Muscle of leg (tissue), 3 donors: ENCODE measurements at regions not wholly inside any gene's neighbourhood (a gene's known extent, or its start where the extent isn't known, plus 50 kb on each side); places are given as distances from the start of the nearest gene placed in this dataset.

Source experiments
- DNase-seq: peaks from one replicate; pipeline ENCODE4 v3.0.0; 2013
- H3K27ac ChIP-seq: one replicate; pipeline ENCODE4 v1.5.1; 2013; ENCODE audit warnings: mild to moderate bottlenecking, low read length, control low read depth
- H3K27me3 ChIP-seq: one replicate; pipeline ENCODE4 v1.6.1; 2013; ENCODE audit warnings: low read length; ENCODE audit not compliant: control insufficient read depth, insufficient read depth
- H3K36me3 ChIP-seq: one replicate; pipeline ENCODE4 v1.6.1; 2013; ENCODE audit warnings: low read length; ENCODE audit not compliant: control insufficient read depth, insufficient read depth
- H3K4me1 ChIP-seq: one replicate; pipeline ENCODE4 v1.6.1; 2013; ENCODE audit warnings: low read length; ENCODE audit not compliant: control insufficient read depth, insufficient read depth
- H3K4me3 ChIP-seq: one replicate; pipeline ENCODE4 v1.5.1; 2013; ENCODE audit warnings: low read length, control low read depth
- H3K9me3 ChIP-seq: replicated peaks from 2 replicates; pipeline ENCODE4 v1.6.1; 2013; ENCODE audit warnings: low read depth, low read length; ENCODE audit not compliant: control insufficient read depth
- WGBS: methylation state at CpG from one replicate; pipeline ENCODE4 v1.1.5; 2013; ENCODE audit warnings: missing lambda C conversion rate; ENCODE audit not compliant: insufficient coverage; 5-methylcytosine and 5-hydroxymethylcytosine counted together

- H3K4me3 ChIP-seq: no peak overlapping the region
- H3K27ac ChIP-seq: no peak overlapping the region
- no peak for DNase-seq
- H3K9me3 ChIP-seq: no peaks in the 10 kb centered on the region
- no peaks in the 10 kb centered on the region for H3K27me3 ChIP-seq
- no CpG with 5 or more reads among the region's 2 CpGs for WGBS
- no peaks in the 10 kb centered on the region for H3K4me1 ChIP-seq
- no peaks in the 10 kb centered on the region for H3K36me3 ChIP-seq
Observed at GRCh38 chr2:160550048-160550447, 56.4 kb upstream of the RBMS1 start.

GRCh38 chr2:160551259-160551658 is 57.7 kb upstream of the RBMS1 start:
- H3K27ac ChIP-seq: no peak overlapping the region
- H3K27me3 ChIP-seq: no peaks in the 10 kb centered on the region
- DNase-seq: peak; percentile 32
- no peaks in the 10 kb centered on the region for H3K36me3 ChIP-seq
- H3K4me3 ChIP-seq: no peak overlapping the region
- no peaks in the 10 kb centered on the region for H3K9me3 ChIP-seq
- H3K4me1 ChIP-seq: no peaks in the 10 kb centered on the region
- WGBS: 57% methylated on average over 2 of the region's 4 CpGs

DNA sequence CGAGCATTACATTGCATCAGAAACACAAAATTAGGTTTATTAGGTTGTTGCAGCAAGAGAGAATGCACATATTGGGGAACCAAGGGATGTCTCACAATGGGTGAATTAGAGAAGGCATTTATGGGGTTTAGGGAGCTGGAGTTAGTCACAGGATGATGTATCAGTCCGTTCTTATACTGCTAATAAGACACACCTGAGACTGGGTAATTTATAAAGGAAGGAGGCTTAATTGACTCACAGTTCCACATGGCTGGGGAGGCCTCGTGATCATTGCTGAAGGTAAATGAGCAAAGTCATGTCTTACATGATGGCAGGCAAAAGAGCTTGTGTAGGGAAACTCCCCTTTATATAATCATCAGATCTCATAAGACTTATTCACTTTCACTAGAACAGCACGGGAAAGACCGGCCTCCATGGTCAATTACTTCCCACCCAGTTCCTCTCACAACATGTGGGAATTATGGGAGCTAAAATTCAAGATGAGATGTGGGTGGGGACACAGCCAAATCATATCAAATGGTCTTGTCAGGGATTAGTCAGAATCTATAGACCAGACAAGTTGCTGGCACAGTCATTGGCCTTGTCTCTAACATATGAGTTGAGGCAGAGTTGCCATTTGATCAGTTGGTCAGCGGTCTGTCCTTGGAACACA is 61.9 kb upstream of the RBMS1 start:
- no peak overlapping the region for H3K4me3 ChIP-seq
- H3K4me1 ChIP-seq: no peaks in the 10 kb centered on the region
- WGBS: 100% methylated on average over 1 of the region's 6 CpGs
- H3K36me3 ChIP-seq: no peaks in the 10 kb centered on the region
- no peaks in the 10 kb centered on the region for H3K9me3 ChIP-seq
- no peak overlapping the region for H3K27ac ChIP-seq
- H3K27me3 ChIP-seq: no peaks in the 10 kb centered on the region
- no peak for DNase-seq

DNA sequence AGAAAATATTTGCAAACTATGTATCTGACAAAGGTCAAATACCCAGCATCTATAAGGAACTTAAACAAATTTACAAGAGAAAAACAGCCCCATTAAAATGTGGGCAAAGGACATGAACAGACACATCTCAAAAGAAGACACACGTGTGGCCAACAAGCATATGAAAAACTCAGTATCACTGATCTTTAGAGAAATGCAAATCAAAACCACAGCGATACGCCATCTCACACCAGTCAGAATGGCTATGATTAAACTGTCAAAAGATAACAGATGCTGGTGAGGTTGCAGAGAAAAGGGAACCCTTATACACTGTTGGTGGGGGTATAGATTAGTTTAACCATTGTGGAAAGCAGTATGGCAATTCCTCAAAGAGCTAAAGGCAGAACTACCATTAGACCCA is 64.3 kb upstream of the RBMS1 start:
- Histone ChIP-seq H3K4me3 (no peak overlapping the region), H3K9me3 (no peaks in the 10 kb centered on the region), H3K4me1 (no peaks in the 10 kb centered on the region), H3K27ac (no peak overlapping the region), H3K36me3 (no peaks in the 10 kb centered on the region), H3K27me3 (no peaks in the 10 kb centered on the region)
- WGBS: no CpG with 5 or more reads among the region's 3 CpGs
- DNase-seq: no peak

DNA sequence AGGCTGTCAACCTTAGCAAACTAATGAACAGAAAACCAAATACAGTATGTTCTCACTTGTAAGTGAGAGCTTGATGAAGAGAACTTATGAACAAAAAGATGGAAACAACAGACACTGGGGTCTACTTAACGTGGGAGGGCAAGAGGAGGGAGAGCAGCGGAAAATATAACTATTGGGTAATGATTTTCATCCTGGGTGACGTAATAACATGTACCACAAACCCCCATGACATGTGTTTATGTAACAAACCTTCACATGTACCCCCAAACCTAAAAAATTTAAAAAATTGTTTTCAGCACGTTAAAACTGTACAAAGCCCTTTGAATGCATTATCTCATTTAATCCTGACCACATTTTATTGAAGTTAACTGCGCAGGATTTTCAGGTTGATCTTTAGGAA is 64.9 kb upstream of the RBMS1 start:
- H3K4me3 ChIP-seq: no peak overlapping the region
- no peaks in the 10 kb centered on the region for H3K9me3 ChIP-seq
- no peaks in the 10 kb centered on the region for H3K27me3 ChIP-seq
- no peaks in the 10 kb centered on the region for H3K36me3 ChIP-seq
- H3K4me1 ChIP-seq: no peaks in the 10 kb centered on the region
- no peak overlapping the region for H3K27ac ChIP-seq
- no peak for DNase-seq
- WGBS: 96% methylated on average over 2 of the region's 5 CpGs

DNA sequence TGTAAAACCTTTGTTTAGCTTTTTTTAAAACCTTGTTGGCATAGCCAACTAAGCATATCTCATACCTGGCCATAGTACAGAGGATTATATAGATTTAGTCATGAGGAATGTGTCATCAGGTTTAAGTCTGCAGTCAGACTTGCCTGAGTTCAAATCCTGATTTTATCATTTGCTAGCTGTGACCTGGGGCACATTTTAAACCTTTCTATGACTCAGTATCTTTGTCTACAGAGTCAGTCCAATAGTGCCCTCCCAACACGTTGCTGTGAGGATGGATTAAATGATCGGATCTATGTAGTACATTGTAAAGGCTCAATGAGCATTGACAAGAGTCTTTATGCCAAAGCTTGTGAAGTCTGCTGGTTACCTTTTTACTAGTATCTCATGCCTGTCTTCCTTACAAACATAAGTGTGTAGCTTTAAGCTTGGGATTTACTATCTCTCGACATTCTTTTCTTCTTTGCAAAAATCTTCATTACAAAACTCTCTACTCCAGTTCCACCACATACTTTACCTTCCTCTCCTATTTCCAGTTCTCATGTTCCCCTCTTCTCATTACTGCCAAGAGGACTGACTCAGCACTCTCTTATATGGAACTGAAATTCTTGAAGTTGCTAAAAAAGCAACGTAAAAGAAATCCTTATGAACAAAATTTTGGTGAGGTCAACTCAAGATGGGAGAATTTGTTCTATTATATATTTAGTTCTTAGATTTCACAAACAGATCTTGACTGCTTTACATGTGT is 68.1 kb upstream of the RBMS1 start:
- Histone ChIP-seq H3K27me3 (no peaks in the 10 kb centered on the region), H3K36me3 (no peaks in the 10 kb centered on the region), H3K4me3 (no peak overlapping the region), H3K27ac (no peak overlapping the region), H3K9me3 (no peaks in the 10 kb centered on the region), H3K4me1 (no peaks in the 10 kb centered on the region)
- DNase-seq: peak; percentile 70
- 17% methylated on average over 1 of the region's 4 CpGs for WGBS

- H3K27me3 ChIP-seq: no peaks in the 10 kb centered on the region
- no peak for DNase-seq
- WGBS: no CpG with 5 or more reads among the region's 2 CpGs
- no peak overlapping the region for H3K27ac ChIP-seq
- H3K36me3 ChIP-seq: no peaks in the 10 kb centered on the region
- H3K9me3 ChIP-seq: no peaks in the 10 kb centered on the region
- H3K4me3 ChIP-seq: no peak overlapping the region
- no peaks in the 10 kb centered on the region for H3K4me1 ChIP-seq
Observed at GRCh38 chr2:160562730-160563129, 69.1 kb upstream of the RBMS1 start.

DNA sequence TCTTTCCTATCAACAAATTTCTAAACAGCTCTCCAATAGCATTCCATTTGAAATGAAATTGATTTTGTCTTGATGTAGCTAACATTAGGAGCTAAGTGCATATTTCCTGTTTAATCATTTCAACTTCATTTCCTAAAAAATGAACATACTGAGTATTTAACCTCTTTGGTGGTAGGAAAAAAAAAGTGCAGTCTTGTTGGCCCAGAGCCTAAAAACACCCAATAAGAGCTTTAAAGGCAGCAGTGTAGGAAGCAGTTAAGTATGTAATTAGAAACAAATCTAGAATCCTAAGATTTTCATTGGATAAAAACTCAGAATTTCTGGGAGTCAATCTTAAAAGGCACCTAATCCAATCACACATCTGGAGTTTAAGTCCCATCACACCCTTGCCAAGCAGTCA is 71.0 kb upstream of the RBMS1 start:
- Histone ChIP-seq H3K4me1 (no peaks in the 10 kb centered on the region), H3K27ac (no peak overlapping the region), H3K27me3 (no peaks in the 10 kb centered on the region), H3K36me3 (no peaks in the 10 kb centered on the region), H3K9me3 (no peaks in the 10 kb centered on the region), H3K4me3 (no peak overlapping the region)
- DNase-seq: no peak

GRCh38 chr2:160565099-160565845 is 71.7 kb upstream of the RBMS1 start:
- no peak for DNase-seq

DNA sequence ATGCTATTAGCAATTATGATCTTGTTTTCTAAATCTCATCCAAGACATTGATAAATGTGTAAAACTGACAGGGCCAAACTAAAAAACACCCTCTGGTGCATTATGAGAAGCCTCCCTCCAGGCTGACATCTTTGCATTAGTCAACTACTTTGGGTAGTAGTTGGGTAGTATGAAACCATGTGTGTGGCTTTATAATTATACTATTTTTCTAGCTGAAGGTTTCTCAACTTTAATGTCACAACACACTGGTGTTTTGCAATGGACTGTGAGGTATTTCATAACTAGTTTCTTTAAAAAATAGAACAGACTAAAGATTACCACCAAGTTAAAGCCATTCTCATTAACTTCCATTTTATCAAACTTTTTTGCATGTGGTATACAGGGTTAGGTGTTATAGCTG is 73.1 kb upstream of the RBMS1 start:
- Histone ChIP-seq H3K27ac (no peak overlapping the region), H3K4me1 (no peaks in the 10 kb centered on the region), H3K4me3 (no peak overlapping the region), H3K36me3 (no peaks in the 10 kb centered on the region), H3K27me3 (no peaks in the 10 kb centered on the region), H3K9me3 (no peaks in the 10 kb centered on the region)
- no peak for DNase-seq

More at GRCh38 chr2:160565099-160565845, 71.7 kb upstream of the RBMS1 start:
- H3K4me1 ChIP-seq: no peaks in the 10 kb centered on the region
- no CpG with 5 or more reads among the region's 3 CpGs for WGBS
- no peaks in the 10 kb centered on the region for H3K36me3 ChIP-seq
- no peaks in the 10 kb centered on the region for H3K27me3 ChIP-seq
- no peaks in the 10 kb centered on the region for H3K9me3 ChIP-seq
- H3K27ac ChIP-seq: no peak overlapping the region
- H3K4me3 ChIP-seq: no peak overlapping the region
